Hepatic stellate cell (primary cell): ENCODE measurements at regions not wholly inside any gene's neighbourhood (a gene's known extent, or its start where the extent isn't known, plus 50 kb on each side); places are given as distances from the start of the nearest gene placed in this dataset.
"Not testable (repeated sequence)": the region's sequence is repeated elsewhere in the genome, so short reads cannot be mapped to it uniquely, and the experiment has no call there.

Experiments
- DNase-seq: peaks from one replicate; pipeline ENCODE4 v3.0.0; 2011; ENCODE audit warnings: low spot score

DNA sequence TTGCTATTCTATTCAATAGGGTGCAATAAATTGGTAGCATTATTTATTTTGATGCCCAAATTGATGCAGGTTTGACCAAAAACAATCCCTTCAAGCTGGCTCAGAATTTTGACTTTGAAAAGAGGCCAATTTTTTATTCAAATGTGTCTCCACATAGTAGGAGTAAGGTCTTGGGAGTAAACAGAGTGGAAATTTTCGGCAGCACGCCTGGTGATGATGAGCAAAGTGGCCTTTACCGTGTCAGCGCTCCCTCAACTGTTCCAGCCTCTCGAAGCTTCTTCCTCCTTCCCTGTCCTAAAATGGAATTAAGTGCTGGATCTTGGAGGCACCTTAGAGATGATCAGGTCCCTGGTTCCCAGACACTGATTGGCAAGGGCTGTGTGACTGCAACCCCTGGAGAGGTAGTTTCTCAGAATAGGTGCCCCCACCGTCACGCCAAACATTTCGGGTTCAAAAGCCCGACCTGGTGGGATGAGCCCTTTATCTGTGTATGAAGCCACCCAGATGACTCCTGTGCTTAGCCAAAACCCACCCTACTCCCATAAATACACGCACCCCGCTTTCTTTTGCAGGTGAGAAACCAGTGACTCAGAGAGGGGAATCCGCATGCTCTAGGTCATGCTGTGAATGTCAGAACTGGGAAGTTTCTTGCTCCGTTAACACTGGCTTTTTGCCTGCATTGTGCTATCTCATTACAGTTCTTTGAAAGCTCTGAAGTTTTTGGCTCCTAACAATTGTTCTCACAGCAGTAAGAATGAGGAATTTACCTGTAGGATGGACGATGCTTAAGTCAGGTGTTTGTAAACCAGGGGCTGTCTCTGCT is 89.1 kb downstream of the CRYGS start:
- DNase-seq, result no peak

DNA sequence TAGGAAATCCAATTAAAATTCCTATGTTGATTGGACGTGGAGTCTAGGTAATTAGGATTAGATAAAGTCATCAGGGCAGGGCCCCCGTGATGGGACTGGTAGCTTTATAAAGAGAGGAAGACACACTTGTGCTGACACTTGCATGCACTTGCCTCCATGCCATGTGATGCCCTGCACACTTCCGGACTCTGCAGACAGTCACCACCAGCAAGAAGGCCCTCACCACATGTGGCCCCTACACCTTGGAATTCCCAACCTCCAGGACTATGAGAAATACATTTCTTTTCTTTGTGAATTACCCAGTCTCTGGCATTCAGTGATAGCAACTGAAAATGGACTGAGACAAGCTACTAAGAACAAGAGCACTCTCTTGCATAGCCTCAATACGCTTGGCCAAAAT is 90.6 kb downstream of the CRYGS start:
- DNase-seq, result no peak

DNA sequence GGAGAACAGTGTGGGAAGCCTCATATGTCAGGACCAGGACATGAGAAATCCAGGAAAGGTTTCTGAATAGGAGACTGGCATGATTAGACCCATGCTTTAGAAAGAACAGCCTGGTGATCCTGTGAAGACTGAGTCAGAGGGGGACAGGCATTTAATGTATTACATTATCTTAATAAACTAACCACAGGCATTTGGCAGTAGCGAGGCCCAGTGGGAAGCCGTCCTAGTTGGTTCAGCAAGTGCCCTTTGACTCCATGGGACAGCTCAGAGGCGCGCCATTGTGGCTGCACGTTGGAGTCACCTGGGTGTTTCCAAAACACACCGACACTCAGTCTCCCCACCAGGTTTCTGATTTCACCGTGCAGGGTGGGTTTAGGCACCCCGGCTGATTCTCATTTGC is 90.5 kb upstream of the DGKG start:
- peak; percentile 63 for DNase-seq

DNA sequence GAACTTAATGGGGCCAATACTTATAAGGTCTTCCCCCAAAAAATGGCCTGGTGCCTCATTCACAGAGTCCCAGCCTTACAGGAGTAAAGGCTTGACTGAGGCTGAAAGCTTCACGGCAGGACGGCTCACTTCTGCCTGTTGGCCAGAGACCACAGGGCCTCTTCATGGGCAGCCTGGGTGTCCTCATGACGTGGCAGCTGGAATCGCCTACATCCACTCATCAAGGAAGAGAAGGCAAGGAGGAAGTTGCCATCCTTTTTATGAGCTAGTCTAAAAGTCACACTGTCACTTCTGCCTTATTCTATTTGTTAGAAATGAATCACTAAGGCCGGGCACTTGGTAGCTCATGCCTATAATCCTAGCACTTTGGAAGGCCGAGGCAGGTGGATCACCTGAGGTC is 89.3 kb upstream of the DGKG start:
- no peak for DNase-seq

DNA sequence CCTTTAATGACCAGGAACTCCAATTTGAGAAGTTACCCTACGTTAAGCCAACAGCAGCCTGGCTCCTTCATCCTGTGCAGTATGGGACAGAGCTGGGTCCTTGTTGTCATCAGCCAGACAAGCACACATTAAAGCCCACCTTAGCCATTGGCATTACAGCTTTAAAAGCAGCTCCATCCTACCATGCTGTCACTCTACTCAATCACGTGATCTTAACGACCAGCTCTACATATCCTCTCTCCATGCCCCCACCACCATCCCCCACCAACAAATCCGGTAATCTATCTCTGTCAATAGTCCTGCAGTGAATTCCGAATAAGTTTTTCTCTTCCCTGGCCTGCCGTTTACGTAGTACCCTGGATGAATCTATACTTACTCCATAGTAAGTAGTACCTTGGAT is 82.9 kb upstream of the DGKG start:
- DNase-seq, result no peak

DNA sequence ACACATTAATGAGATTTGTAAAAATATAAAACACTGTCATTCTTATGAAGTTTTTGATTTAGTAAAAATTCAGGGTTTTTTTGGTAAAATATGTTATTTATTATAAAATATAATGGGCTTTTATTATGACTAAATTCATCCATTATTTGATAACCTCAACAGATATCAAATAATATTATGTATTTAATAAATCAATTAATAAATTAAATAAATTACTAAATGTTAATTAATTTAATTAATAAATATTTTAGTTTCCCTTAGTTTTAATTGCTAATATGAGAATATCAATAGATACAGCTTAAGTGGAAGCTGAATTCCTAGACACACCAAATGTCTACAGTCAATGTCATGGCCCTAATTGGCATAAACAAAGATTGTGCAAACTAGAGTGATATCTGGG is 82.3 kb upstream of the DGKG start:
- no peak for DNase-seq

DNA sequence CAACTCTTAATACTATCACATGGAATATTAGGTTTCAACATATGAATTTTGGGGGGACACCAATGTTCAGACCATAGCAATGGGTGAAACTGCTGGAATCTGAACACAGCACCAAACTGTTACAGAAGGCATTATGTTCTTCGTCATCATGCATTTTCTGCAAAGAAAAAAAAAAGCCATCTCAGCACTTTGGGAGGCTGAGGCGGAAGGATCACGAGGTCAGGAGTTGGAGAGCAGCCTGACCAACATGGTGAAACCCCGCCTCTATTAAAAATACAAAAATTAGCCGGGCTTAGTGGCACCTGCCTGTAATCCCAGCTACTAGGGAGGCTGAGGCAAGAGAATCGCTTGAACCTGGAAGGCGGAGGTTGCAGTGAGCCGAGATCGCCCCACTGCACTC is 80.9 kb upstream of the DGKG start:
- not testable (repeated sequence) for DNase-seq

DNA sequence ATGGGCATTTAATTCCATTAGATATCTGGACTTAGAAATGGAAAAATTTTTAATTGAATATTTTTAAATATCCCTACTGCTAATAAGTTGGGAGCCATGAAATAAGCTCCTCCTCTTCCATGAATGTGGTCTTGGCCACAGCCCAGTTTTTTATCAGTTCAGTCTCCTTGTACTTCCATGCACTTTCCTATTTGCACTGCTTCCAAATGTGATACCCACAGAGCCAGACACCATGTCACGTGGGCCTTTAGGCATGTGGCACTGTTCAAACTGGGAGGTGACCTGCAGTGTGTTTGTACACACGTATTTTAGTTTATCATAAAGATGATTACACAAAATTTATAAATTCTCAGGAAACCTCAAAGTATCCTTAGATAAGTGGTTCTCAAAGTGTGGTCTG is 80.1 kb upstream of the DGKG start:
- no peak for DNase-seq

DNA sequence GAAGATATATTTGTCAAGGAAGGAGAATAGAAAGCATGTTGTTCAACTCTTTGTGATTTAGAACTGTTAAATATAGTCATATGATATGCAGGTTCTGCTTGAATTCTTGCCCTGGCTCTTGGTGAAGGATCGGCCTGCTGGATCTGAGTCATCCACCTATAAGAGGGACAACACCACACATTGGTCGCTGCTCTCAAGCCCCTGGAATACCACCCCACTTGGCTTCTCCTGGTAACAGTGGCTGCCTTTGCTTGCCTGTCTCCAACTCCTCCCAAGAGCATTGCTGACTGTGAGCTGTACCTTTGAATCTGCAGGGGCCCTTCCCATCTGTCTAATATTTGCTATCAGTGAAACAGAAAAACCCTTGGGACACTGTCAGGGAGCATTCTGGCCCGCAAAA is 78.9 kb upstream of the DGKG start:
- no peak for DNase-seq

DNA sequence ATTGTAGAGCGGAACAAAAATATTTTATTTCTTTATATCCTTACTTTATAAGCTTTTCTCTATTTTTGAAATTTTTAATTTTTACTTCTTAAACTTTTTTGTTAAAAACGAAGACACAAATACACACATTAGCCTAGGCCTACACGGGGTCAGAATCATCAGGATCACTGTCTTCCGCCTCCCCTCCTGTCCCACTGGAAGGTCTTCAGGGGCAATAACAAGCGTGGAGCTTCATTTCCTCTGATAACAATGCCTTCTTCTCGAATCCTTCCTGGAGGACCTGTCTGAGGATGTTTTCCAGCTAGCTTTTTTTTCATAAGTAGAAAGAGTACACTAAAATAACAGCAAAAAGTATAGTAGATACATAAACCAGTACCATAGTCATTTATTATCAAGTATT is 77.7 kb upstream of the DGKG start:
- no peak for DNase-seq

DNA sequence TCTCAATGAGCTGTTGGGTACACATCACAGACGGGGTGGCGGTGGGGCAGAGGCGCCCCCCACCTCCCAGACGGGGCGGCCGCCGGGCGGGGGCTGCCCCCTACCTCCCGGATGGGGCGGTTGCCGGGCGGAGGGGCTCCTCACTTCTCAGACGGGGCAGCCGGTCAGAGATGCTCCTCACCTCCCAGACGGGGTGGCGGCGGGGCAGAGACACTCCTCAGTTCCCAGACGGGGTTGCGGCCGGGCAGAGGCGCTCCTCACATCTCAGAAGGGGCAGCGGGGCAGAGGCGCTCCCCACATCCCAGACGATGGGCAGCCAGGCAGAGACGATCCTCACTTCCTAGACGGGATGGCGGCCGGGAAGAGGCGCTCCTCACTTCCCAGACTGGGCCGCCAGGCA is 73.3 kb upstream of the DGKG start:
- DNase-seq, result not testable (repeated sequence)

DNA sequence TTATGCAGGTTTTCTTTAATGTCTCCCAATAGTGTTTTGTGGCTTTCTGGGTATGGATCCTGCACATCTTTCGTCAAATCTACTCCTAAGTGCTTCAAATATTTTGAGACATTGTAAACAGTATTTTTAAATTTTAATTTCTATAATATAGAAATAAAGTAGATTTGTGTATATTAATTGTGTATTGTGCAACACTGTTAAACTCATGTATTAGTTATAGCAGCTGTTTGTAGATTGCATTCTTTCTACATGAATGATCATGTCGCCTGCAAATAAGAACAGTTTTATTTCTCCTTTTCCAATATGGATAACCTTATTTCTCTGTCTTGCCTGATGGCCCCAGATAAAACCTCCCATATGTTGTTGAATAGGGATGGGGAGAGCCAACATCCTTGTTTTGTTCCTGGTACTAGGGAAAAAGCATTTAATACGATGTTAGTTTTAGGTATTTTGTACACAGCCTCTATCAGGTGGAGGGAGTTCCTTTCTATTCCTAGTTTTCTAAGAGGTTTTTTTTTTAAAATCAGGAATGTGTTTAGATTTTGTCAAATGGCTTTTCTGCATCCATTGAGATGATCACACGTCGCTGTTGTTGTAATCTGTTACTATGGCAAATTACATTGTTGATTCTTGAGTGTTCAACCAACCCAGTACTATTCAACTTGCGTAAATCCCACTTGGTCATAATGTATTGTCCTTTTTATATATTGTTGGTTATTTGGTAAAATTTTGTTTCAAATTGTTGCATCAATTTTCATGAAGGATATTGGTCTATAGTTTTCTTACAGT is 71.1 kb upstream of the DGKG start:
- no peak for DNase-seq

DNA sequence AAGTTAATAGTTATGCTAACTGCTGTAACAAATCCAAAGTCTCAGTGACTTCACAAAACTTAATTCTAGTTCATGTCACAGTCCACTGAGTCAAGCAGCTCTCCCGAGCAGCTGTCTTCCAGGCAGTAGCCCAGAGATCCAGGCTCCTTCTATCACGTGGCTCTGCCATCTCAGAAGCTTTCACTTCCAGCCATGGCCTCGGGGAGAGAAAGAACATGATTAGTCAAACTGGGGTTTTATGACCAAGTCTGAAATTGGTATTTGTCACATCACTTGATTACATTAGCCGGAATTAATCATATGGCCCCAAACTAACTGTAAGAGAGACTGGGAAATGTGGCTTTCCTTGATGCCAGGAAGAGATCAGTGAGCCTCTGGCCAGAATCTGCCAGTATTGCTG is 70.2 kb upstream of the DGKG start:
- DNase-seq, result peak; percentile 31

DNA sequence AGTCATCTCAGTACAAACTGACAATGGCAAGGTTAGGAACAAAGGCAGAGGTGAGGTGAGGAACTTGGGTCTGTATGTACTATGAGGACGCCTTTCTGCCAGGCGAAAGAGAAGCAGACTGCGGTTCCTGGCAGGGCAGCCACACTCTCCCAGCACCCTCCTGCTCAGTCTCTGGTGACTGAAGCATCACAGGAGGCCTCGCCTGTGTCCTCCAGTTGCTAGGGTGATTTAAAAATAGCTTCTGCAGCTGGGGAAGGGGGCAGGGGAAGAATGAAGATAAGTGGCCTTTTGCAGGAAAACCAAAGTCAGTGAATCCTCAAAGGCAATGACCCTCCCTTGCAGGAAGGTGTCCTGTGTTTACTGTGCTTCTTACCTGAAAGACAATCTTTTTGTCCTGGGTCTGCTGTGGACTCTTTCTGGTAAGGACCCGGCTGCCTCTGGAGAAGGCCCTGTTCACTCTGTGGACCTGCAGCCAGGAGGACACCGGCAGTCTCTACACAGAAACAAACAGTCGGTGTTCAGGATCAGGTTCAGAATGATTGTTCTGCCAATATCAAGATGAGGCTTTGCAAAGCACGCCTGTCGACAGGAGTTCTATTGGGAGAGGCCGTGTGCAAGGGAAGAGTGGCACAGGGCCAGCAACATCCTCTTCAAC is 65.7 kb upstream of the DGKG start:
- peak; percentile 72 for DNase-seq

DNA sequence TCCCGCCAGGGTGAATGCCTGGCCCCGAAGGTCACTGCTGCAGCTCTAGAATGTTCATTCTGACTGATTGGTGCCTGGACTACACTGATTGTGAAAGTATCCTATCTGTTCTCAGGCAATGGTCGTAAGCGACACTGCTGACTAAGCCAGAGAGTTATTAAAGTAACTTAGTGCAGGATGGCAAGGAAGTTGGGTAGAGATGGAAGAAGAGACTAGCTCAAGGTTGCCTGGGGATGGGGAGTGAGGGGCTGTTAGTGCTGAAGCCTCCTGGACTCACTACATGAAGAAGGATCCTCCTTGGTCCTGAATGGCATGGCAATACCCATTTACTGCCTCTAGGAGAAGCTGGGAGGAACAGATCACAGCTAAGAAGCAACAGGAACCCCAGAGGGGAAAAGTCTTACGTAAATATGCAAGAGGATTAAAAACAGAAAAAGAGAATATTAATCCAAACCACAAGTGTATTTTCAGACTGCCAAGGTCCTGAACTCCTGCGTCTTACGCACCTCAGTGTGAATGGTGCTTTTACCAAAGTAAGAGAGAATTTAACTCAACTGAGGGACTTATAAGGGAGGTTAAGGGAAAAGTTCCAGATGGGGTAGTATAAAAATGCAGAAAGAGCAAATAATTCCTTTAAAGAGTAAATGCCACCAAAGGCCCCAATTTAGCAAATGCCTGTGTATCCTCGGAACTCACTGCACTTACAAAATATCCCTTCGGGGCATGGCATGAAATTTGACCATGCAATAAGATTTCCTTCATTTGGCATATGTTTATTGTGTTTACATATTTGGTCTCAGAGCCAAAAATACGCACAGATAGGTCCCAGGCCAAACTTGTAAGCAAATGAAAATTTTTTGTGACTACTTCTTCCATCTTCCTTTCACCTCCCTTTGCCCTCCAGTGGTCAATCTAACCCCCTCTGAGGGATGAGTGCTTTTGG is 64.0 kb upstream of the DGKG start:
- DNase-seq, result peak; percentile 32

DNA sequence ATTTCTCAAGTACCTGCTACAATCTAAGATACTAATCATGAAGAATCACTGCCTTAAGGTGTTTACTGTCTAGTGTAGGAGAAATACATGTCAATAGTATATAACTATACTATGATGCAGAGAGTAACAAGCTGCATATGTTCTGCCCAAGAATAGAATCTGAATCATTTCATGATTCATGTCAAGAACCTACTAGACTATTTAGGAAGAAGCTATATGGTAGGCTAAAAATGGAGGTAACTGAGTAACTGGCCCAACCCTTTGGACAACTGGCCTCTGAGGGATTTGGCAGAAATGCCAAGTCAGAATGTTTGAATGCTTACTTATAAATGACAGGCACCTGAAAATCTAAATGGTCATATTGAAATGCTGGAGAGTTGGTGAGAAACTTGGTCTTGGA is 59.9 kb upstream of the DGKG start:
- DNase-seq, result no peak

DNA sequence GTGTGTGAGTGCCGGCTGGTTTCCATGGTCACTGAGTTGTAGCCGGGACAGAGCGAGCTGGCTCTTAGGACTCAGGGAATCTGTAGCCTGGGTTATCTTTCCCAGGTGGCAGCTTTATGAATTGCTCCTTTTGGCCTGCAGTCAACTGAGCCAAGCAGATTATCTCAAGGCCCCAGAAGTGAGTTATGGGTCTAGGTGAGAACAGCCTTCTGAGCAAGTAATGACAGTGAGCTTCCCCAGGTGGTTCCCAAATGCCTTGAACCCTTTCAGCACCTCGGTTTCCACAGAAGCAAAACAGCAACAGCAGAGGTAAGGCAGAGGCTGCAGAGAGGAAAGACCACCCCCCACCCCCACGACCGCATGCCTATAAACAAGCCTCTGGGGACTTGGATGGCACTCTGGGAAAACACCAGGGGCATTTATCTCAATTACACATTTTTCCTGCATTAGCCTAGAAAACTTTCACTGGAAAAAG is 56.7 kb upstream of the DGKG start:
- no peak for DNase-seq

DNA sequence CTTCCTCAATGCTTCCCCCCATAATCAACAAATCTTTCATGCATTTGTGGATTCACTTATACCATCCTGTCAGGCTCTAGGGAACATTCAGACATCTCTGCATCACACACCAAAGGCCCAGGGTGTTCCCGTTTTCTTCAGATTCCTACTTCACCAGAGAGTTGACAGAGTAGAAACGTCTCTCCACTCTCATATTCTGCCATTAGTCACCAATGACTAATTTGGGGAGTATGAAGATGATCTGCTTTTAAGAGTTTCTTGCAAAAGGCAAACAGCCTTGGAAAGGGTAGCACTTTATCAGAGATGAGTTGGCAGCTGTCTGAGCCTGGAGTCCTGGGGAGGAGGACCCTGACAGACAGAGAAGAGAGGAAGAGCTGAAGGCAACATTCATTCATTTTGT is 55.8 kb upstream of the DGKG start:
- peak; percentile 63 for DNase-seq

DNA sequence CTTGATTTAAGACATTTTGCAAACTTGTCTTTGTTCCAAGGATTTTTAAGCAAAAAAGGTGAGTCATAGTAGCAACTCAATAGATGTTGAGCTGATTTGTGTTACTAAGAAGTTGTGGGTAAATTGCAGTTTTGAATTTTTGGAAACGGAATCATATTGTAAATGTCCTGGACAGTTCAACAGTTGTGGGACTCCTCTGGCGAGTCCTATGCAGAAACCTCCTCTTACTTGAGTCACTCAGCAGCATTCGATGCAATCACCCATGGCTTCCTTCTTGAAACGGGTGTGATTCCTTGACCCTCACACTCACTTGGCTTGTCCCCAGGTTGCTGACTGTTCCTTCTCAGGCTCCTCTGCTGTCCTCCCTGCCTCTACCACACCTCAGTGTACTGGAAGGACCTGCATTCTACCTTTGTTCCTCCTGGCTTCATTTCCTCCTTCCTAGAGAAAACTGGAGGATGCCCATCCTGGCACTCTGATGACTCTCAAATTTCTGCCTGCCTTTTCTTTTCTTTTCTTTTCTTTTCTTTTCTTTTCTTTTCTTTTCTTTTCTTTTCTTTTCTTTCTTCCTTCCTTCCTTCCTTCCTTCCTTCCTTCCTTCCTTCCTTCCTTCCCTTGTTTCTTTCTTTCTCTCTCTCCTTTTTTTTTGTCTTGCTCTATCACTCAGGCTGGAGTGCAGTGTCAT is 52.8 kb upstream of the DGKG start:
- DNase-seq, result peak; percentile 43

DNA sequence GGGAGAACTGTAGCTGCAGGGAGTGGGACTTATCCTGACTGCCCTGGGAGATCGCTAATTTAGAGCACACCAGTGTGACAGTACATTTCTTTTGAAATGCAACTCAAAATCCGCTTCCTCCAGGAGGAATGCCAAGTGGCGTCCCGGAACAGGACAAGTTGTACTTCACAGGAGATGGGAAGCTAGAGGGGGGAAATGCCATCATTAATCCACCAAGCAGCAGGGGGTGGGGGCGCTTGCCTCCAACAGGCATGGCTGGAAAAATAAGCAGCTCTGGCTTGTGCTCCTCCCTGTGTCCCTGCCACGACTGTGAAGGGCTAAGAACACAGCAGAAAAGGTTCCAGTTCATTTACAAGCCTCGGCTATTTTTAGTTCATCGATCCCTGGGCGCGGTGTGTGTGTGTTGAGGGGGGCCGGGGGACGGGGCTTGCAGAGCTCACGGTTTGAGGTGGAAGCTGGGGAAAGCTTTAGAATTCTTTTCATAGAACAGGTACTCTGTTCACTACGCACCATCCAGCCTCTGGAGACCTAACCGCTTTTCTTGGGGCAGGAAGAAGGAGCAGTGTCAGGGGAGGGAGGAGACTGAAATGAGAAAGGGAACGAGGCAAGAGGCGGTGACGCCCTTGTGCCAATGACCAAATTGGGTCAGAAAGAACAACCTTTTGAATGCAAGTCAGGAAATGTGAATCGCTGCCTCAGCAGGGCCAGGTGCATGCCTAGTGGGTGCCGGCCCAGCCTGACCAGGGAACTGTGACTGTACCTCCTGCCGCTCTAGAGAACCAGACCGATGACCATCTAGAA is 51.8 kb upstream of the DGKG start:
- no peak for DNase-seq
